WTC11 (cell line): ENCODE measurements at regions not wholly inside any gene's neighbourhood (a gene's known extent, or its start where the extent isn't known, plus 50 kb on each side); places are given as distances from the start of the nearest gene placed in this dataset.

Experiments
- CTCF ChIP-seq: fragments of 200-600 bp; IDR thresholded peaks from 2 replicates; pipeline ENCODE4 v1.8.0; 2022; ENCODE audit warnings: antibody characterized with exemption
- SMAD3 ChIP-seq: sonication (generic); formaldehyde crosslinking; IDR thresholded peaks from 2 replicates; pipeline ENCODE4 v1.8.0; 2022; ENCODE audit warnings: missing genetic modification reagents, mild to moderate bottlenecking, borderline replicate concordance

GRCh38 chr6:164663634-164664033 is 645.8 kb downstream of the C6orf118 start:
- TF ChIP-seq CTCF: no peak
- TF ChIP-seq SMAD3 (CRISPR knock-in tag): no peak
